Karpas-422 (cell line): ENCODE measurements at regions not wholly inside any gene's neighbourhood (a gene's known extent, or its start where the extent isn't known, plus 50 kb on each side); places are given as distances from the start of the nearest gene placed in this dataset.

Source experiments
- DNase-seq: peaks from one replicate; pipeline ENCODE4 v3.0.0-alpha.2; 2015
- H2AFZ ChIP-seq: fragments of 200-600 bp; sonication (generic); 2 replicates; pipeline ENCODE4 v1.6.1; 2014; ENCODE audit warnings: antibody characterized with exemption, low read length, mixed read lengths
- H3K27ac ChIP-seq: fragments of 200-600 bp; sonication (generic); 2 replicates; pipeline ENCODE4 v1.5.1; 2014; ENCODE audit warnings: mild to moderate bottlenecking, low read length, moderate library complexity
- H3K27me3 ChIP-seq: fragments of 200-600 bp; sonication (generic); 2 replicates; pipeline ENCODE4 v1.6.1; 2014; ENCODE audit warnings: low read length, mixed read lengths
- H3K36me3 ChIP-seq: fragments of 200-600 bp; sonication (generic); 2 replicates; pipeline ENCODE4 v1.6.1; 2014; ENCODE audit warnings: low read length, mixed read lengths; ENCODE audit not compliant: insufficient read depth
- H3K4me1 ChIP-seq: fragments of 200-600 bp; sonication (generic); 2 replicates; pipeline ENCODE4 v1.6.1; 2014; ENCODE audit warnings: mild to moderate bottlenecking, low read length, mixed read lengths
- H3K4me2 ChIP-seq: fragments of 200-600 bp; sonication (generic); 2 replicates; pipeline ENCODE4 v1.6.1; 2014; ENCODE audit warnings: low read length, low read depth, mild to moderate bottlenecking; ENCODE audit not compliant: poor library complexity, severe bottlenecking
- H3K4me3 ChIP-seq: fragments of 200-600 bp; sonication (generic); 2 replicates; pipeline ENCODE4 v1.5.1; 2014; ENCODE audit warnings: mild to moderate bottlenecking, antibody characterized with exemption, low read length, mixed read lengths
- H3K79me2 ChIP-seq: fragments of 200-600 bp; sonication (generic); 2 replicates; pipeline ENCODE4 v1.6.1; 2014; ENCODE audit warnings: mild to moderate bottlenecking, low read length, mixed read lengths
- H3K9ac ChIP-seq: fragments of 200-600 bp; sonication (generic); 2 replicates; pipeline ENCODE4 v1.6.0; 2014; ENCODE audit warnings: low read length
- H3K9me2 ChIP-seq: fragments of 200-600 bp; sonication (generic), shearing (Covaris generic); replicated peaks from 2 replicates; pipeline ENCODE4 v1.6.0; 2014; ENCODE audit warnings: mild to moderate bottlenecking, low read length, moderate library complexity; ENCODE audit not compliant: insufficient read depth
- H3K9me3 ChIP-seq: fragments of 300-700, 200-600 bp; sonication (generic); 2 replicates; pipeline ENCODE4 v1.6.1; 2014; ENCODE audit warnings: low read length, mixed read lengths
- H4K20me1 ChIP-seq: fragments of 200-600 bp; sonication (generic); 2 replicates; pipeline ENCODE4 v1.6.1; 2014; ENCODE audit warnings: mild to moderate bottlenecking, antibody characterized with exemption, low read length, low read depth; ENCODE audit not compliant: insufficient read depth

- H3K4me3 ChIP-seq: no peak overlapping the region
- H3K27ac ChIP-seq: no peak overlapping the region
- H3K4me2 ChIP-seq: no peak overlapping the region
- H2AFZ ChIP-seq: no peak overlapping the region
- no peak for DNase-seq
- H3K9me3 ChIP-seq: peaks cover 36% of the 10 kb centered on the region
- no peaks in the 10 kb centered on the region for H4K20me1 ChIP-seq
- no peaks in the 10 kb centered on the region for H3K27me3 ChIP-seq
- H3K36me3 ChIP-seq: no peaks in the 10 kb centered on the region
- H3K9ac ChIP-seq: no peak overlapping the region
- H3K4me1 ChIP-seq: no peaks in the 10 kb centered on the region
- no peaks in the 10 kb centered on the region for H3K79me2 ChIP-seq
- no peaks in the 10 kb centered on the region for H3K9me2 ChIP-seq
These were observed 1610.1 kb upstream of the ACO1 start for GRCh38 chr9:30774326-30774725.

DNA sequence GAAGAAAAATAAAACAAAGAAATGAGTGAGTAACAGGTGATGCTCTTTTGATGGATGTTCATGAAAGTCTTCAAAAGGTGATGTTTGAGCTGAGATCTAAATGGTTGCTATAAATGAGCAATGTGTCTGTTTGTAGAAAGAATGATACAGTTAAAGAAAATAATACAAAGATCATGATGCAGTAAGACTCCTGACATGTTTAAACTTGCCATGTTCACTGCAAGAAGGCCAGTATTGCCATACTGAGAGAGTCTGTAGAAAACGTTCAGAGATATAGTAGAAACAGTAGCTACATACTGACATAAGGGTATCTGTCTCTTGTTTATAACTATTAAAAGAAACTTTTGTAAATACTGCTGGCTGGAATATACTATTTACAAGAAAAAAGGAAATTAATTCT lies 1609.2 kb upstream of the ACO1 start:
- peaks cover 39% of the 10 kb centered on the region for H3K9me3 ChIP-seq
- no peaks in the 10 kb centered on the region for H3K9me2 ChIP-seq
- DNase-seq: no peak
- H3K9ac ChIP-seq: no peak overlapping the region
- no peaks in the 10 kb centered on the region for H3K4me1 ChIP-seq
- no peaks in the 10 kb centered on the region for H4K20me1 ChIP-seq
- no peak overlapping the region for H3K27ac ChIP-seq
- no peaks in the 10 kb centered on the region for H3K79me2 ChIP-seq
- no peaks in the 10 kb centered on the region for H3K36me3 ChIP-seq
- H3K27me3 ChIP-seq: no peaks in the 10 kb centered on the region
- H3K4me3 ChIP-seq: no peak overlapping the region
- no peak overlapping the region for H2AFZ ChIP-seq
- H3K4me2 ChIP-seq: no peak overlapping the region

GRCh38 chr9:30796764-30797163 lies 1587.7 kb upstream of the ACO1 start:
- H3K27me3 ChIP-seq: no peaks in the 10 kb centered on the region
- peaks cover 15% of the 10 kb centered on the region for H3K9me3 ChIP-seq
- no peaks in the 10 kb centered on the region for H3K79me2 ChIP-seq
- no peaks in the 10 kb centered on the region for H3K9me2 ChIP-seq
- no peak overlapping the region for H3K27ac ChIP-seq
- no peaks in the 10 kb centered on the region for H3K36me3 ChIP-seq
- no peak for DNase-seq
- no peak overlapping the region for H3K9ac ChIP-seq
- no peak overlapping the region for H3K4me2 ChIP-seq
- H4K20me1 ChIP-seq: no peaks in the 10 kb centered on the region
- no peaks in the 10 kb centered on the region for H3K4me1 ChIP-seq
- H3K4me3 ChIP-seq: no peak overlapping the region
- no peak overlapping the region for H2AFZ ChIP-seq

- no peak overlapping the region for H3K9ac ChIP-seq
- H3K4me2 ChIP-seq: no peak overlapping the region
- H3K27me3 ChIP-seq: no peaks in the 10 kb centered on the region
- DNase-seq: no peak
- H3K27ac ChIP-seq: no peak overlapping the region
- H2AFZ ChIP-seq: no peak overlapping the region
- no peaks in the 10 kb centered on the region for H3K4me1 ChIP-seq
- H3K79me2 ChIP-seq: no peaks in the 10 kb centered on the region
- no peaks in the 10 kb centered on the region for H4K20me1 ChIP-seq
- no peak overlapping the region for H3K4me3 ChIP-seq
- peaks cover 20% of the 10 kb centered on the region for H3K9me3 ChIP-seq
- H3K36me3 ChIP-seq: no peaks in the 10 kb centered on the region
- H3K9me2 ChIP-seq: no peaks in the 10 kb centered on the region
These were observed 1584.8 kb upstream of the ACO1 start for GRCh38 chr9:30799527-30800101.

DNA sequence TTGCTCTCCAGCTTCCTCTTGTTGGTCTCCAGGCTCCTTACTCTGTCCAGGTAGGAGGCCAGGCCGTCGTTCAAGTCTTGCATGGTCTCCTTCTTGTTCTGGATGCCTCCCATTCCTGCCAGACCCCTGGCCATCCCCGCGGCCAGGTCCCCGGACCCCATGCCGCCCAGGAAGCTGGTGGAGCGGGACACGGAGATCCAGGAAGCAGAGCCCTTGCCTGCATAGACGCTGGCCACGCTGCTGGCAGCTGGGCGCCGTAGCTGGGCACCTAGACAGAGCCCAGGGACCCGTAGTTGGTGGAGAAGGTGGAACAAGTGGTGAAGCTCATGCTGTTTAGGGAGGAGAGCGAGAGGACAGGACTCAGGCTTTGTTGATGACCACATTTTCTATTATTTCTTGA lies 1584.0 kb upstream of the ACO1 start:
- Histone ChIP-seq H3K27me3 (no peaks in the 10 kb centered on the region), H3K79me2 (no peaks in the 10 kb centered on the region), H3K9ac (no peak overlapping the region), H3K36me3 (no peaks in the 10 kb centered on the region), H3K4me2 (no peak overlapping the region), H4K20me1 (no peaks in the 10 kb centered on the region), H3K9me3 (peaks cover 20% of the 10 kb centered on the region), H2AFZ (peak overlapping the region; percentile 36; the same call in 1 of the 2 replicates), H3K4me3 (no peak overlapping the region), H3K9me2 (no peaks in the 10 kb centered on the region), H3K4me1 (no peaks in the 10 kb centered on the region), H3K27ac (no peak overlapping the region)
- DNase-seq: no peak

DNA sequence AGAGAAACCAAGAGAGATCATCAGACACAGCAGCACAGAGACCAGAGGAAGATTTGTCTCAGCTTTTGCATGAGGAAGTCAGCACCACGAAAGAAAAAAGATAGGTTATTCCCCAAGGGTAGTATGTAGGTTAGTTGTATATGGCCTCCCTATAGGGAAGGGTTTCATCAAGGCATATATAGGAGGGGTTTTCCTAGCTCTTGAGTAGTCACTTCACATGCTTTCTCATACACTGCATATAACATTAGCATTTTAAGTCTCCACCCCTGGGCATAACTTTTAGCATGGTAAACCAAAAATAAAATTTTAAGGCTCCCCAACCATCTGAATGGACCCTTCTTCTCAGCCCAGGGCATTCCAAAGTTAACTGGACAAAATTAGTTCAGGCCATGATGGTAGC lies 1571.6 kb upstream of the ACO1 start:
- H3K9me2 ChIP-seq: no peaks in the 10 kb centered on the region
- H3K27me3 ChIP-seq: no peaks in the 10 kb centered on the region
- no peak overlapping the region for H3K4me3 ChIP-seq
- no peaks in the 10 kb centered on the region for H4K20me1 ChIP-seq
- H2AFZ ChIP-seq: no peak overlapping the region
- H3K36me3 ChIP-seq: no peaks in the 10 kb centered on the region
- H3K9ac ChIP-seq: no peak overlapping the region
- H3K79me2 ChIP-seq: no peaks in the 10 kb centered on the region
- peaks cover 13% of the 10 kb centered on the region; the same call in 1 of the 2 replicates for H3K9me3 ChIP-seq
- no peak overlapping the region for H3K4me2 ChIP-seq
- DNase-seq: no peak
- H3K27ac ChIP-seq: no peak overlapping the region
- H3K4me1 ChIP-seq: no peaks in the 10 kb centered on the region

DNA sequence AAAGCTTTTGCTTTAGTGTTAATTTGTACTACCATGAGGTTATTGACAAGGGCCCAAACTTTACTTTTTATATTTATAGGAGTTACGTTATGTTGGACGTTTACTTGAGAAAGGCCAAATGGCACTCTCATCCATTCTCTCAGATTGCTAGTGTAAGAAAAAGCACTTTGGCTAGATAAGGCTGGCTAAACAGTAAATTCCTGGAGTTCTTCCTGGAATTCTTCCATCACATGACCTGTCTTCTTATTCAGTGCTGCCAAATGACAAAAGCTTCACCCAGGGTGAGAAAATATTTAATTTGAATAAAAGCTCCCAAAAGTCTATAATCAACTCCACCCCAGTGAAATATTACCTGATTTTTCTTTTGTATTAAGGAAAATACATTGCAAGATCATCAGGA lies 1568.9 kb upstream of the ACO1 start:
- no peaks in the 10 kb centered on the region for H3K4me1 ChIP-seq
- no peak for DNase-seq
- no peak overlapping the region for H3K9ac ChIP-seq
- H3K79me2 ChIP-seq: no peaks in the 10 kb centered on the region
- peaks cover 12% of the 10 kb centered on the region; the same call in 1 of the 2 replicates for H3K9me3 ChIP-seq
- H4K20me1 ChIP-seq: no peaks in the 10 kb centered on the region
- H3K36me3 ChIP-seq: no peaks in the 10 kb centered on the region
- H3K4me2 ChIP-seq: no peak overlapping the region
- H3K27me3 ChIP-seq: no peaks in the 10 kb centered on the region
- no peak overlapping the region for H3K27ac ChIP-seq
- no peak overlapping the region for H2AFZ ChIP-seq
- no peak overlapping the region for H3K4me3 ChIP-seq
- H3K9me2 ChIP-seq: no peaks in the 10 kb centered on the region

DNA sequence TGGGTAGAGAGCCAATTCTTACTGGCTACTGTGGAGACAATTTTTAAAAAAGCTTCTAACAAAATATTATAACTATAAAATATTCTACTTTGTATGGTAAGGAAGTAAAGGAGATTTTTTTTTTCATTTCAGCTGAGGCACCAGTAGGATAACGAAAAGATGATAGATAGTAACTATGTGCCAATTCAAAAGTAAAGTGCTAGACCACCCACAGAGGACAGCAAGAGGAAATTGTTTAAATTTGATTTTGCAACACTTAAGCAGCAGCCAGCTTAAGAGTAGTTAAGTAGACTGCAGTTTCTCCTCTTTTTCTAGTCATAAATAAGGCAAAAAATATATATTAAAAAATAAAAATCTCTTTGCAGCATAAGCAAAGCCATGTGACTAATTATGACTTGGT lies 1539.3 kb upstream of the ACO1 start:
- Histone ChIP-seq H3K27me3 (no peaks in the 10 kb centered on the region), H3K79me2 (no peaks in the 10 kb centered on the region), H2AFZ (no peak overlapping the region), H4K20me1 (no peaks in the 10 kb centered on the region), H3K27ac (no peak overlapping the region), H3K4me1 (no peaks in the 10 kb centered on the region), H3K9me2 (no peaks in the 10 kb centered on the region), H3K9ac (no peak overlapping the region), H3K9me3 (peaks cover 14% of the 10 kb centered on the region), H3K4me2 (no peak overlapping the region), H3K36me3 (no peaks in the 10 kb centered on the region), H3K4me3 (no peak overlapping the region)
- DNase-seq: no peak

GRCh38 chr9:30846651-30847050 lies 1537.8 kb upstream of the ACO1 start:
- H3K4me3 ChIP-seq: no peak overlapping the region
- peaks cover 14% of the 10 kb centered on the region for H3K9me3 ChIP-seq
- H3K4me2 ChIP-seq: no peak overlapping the region
- DNase-seq: no peak
- no peaks in the 10 kb centered on the region for H3K27me3 ChIP-seq
- no peaks in the 10 kb centered on the region for H3K4me1 ChIP-seq
- H3K9ac ChIP-seq: no peak overlapping the region
- H3K79me2 ChIP-seq: no peaks in the 10 kb centered on the region
- no peak overlapping the region; the same call in 1 of the 2 replicates for H2AFZ ChIP-seq
- H3K9me2 ChIP-seq: no peaks in the 10 kb centered on the region
- no peak overlapping the region for H3K27ac ChIP-seq
- H4K20me1 ChIP-seq: no peaks in the 10 kb centered on the region
- H3K36me3 ChIP-seq: no peaks in the 10 kb centered on the region
